ENCODE measurements at regions not wholly inside any gene's neighbourhood (a gene's known extent, or its start where the extent isn't known, plus 50 kb on each side); places are given as distances from the start of the nearest gene placed in this dataset.

- no peak for TF ChIP-seq CTCF (IDR thresholded peaks at IDR 0.05; ENCODE audit: low read depth, low read length, missing control alignments)
- no peak for DNase-seq (ENCODE audit: low read depth)
- no peak overlapping the region for H3K4me3 ChIP-seq (ENCODE audit: low read depth, low read length)
Observed at GRCh38 chr4:148944839-148945219, 502.6 kb upstream of the NR3C2 start.

- H3K4me3 ChIP-seq (ENCODE audit: low read depth, low read length): no peak overlapping the region
- DNase-seq (ENCODE audit: low read depth): no peak
- TF ChIP-seq CTCF (IDR thresholded peaks at IDR 0.05; ENCODE audit: low read depth, low read length, missing control alignments): no peak
Observed at GRCh38 chr4:148944136-148944838, 502.1 kb upstream of the NR3C2 start.

- no peak overlapping the region for H3K4me3 ChIP-seq (ENCODE audit: low read depth, low read length)
- DNase-seq (ENCODE audit: low read depth): no peak
- TF ChIP-seq CTCF (IDR thresholded peaks at IDR 0.05; ENCODE audit: low read depth, low read length, missing control alignments): no peak
Observed at GRCh38 chr4:148934926-148935578, 492.8 kb upstream of the NR3C2 start.

- no peak for TF ChIP-seq CTCF (IDR thresholded peaks at IDR 0.05; ENCODE audit: low read depth, low read length, missing control alignments)
- no peak overlapping the region for H3K4me3 ChIP-seq (ENCODE audit: low read depth, low read length)
- DNase-seq (ENCODE audit: low read depth): no peak
Observed at GRCh38 chr4:148926276-148927260, 484.4 kb upstream of the NR3C2 start.

GRCh38 chr4:148923881-148924280 is 481.7 kb upstream of the NR3C2 start:
- no peak for TF ChIP-seq CTCF (IDR thresholded peaks at IDR 0.05; ENCODE audit: low read depth, low read length, missing control alignments)
- H3K4me3 ChIP-seq (ENCODE audit: low read depth, low read length): no peak overlapping the region

GRCh38 chr4:148922497-148922896 is 480.3 kb upstream of the NR3C2 start:
- no peak overlapping the region for H3K4me3 ChIP-seq (ENCODE audit: low read depth, low read length)
- TF ChIP-seq CTCF (IDR thresholded peaks at IDR 0.05; ENCODE audit: low read depth, low read length, missing control alignments): no peak
- DNase-seq (ENCODE audit: low read depth): no peak

More at GRCh38 chr4:148923881-148924280, 481.7 kb upstream of the NR3C2 start:
- no peak for DNase-seq (ENCODE audit: low read depth)
